Fibroblast of lung (primary cell): ENCODE measurements at regions not wholly inside any gene's neighbourhood (a gene's known extent, or its start where the extent isn't known, plus 50 kb on each side); places are given as distances from the start of the nearest gene placed in this dataset.

Experiments used
- EZH2 ChIP-seq: IDR thresholded peaks from 2 replicates; pipeline ENCODE4 v1.5.1; 2012; ENCODE audit warnings: low read length, control low read depth, mild to moderate bottlenecking; ENCODE audit errors: missing control alignments
- TF ChIP-seq, protein P1 (sequence below), 2 donors: IDR thresholded peaks in 1 of 2; conservative IDR thresholded peaks in 1 of 2; 1 replicate in 1 of 2; 2 replicates in 1 of 2; pipeline ENCODE4 v1.5.1; 2011 to 2012; ENCODE audit warnings: low read length in 2 of 2, control low read depth in 1 of 2, inconsistent platforms in 1 of 2, low read depth in 1 of 2, mild to moderate bottlenecking in 1 of 2

DNA sequence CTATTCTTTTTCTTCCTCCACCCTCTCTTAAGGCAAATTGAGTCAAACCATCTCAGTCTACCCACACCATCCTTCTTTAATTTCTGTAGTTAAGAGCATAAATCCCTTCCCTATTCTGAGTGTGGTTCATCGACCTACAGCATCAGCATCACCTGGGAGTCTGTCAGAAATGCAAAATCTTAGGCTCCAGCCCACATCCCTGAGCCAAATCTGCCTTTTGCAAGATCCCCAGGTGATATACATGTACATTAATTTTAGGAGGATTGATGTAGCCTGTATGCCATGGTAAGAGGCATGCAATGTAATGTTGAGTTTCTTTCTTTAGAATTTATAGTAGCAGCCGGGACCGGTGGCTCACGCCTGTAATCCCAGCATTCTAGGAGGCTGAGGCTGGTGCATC is 151.7 kb upstream of the TNP1 start:
- TF ChIP-seq, protein P1, sequence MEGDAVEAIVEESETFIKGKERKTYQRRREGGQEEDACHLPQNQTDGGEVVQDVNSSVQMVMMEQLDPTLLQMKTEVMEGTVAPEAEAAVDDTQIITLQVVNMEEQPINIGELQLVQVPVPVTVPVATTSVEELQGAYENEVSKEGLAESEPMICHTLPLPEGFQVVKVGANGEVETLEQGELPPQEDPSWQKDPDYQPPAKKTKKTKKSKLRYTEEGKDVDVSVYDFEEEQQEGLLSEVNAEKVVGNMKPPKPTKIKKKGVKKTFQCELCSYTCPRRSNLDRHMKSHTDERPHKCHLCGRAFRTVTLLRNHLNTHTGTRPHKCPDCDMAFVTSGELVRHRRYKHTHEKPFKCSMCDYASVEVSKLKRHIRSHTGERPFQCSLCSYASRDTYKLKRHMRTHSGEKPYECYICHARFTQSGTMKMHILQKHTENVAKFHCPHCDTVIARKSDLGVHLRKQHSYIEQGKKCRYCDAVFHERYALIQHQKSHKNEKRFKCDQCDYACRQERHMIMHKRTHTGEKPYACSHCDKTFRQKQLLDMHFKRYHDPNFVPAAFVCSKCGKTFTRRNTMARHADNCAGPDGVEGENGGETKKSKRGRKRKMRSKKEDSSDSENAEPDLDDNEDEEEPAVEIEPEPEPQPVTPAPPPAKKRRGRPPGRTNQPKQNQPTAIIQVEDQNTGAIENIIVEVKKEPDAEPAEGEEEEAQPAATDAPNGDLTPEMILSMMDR (conservative IDR thresholded peaks at IDR 0.05 in 1 of 2, IDR thresholded peaks at IDR 0.05 in 1 of 2; ENCODE audit: low read depth in 1 of 2, low read length in 2 of 2): no peak
- TF ChIP-seq EZH2: no peak
